IMR-90 (cell line): ENCODE measurements at regions not wholly inside any gene's neighbourhood (a gene's known extent, or its start where the extent isn't known, plus 50 kb on each side); places are given as distances from the start of the nearest gene placed in this dataset.

Source experiments
- ATAC-seq: fragments of 200-7000 bp; cut with Tn5 transposase; 2 replicates; pipeline ENCODE4 v1.9.1; 2020; ENCODE audit warnings: low read depth, mild to moderate bottlenecking, moderate library complexity
- BruUV-seq: library from RNA; stranded (reverse); fragments of 400-500 nt; replicated peaks from 2 replicates; lab custom pipeline; 2021; lab: Mats Ljungman, UMichigan
- CTCF ChIA-PET: fragments of 300-600 bp; formaldehyde crosslinking; extraction: SDS; loops from one replicate; lab custom pipeline; 2021; ENCODE audit warnings: antibody characterized with exemption; lab: Yijun Ruan, JAX
- POLR2A ChIA-PET: fragments of 300-600 bp; sonication (Branson Sonifier 250); formaldehyde crosslinking; loops from one replicate; lab custom pipeline; 2022; ENCODE audit warnings: antibody characterized with exemption; ENCODE audit not compliant: unreplicated experiment; lab: Charles Lee
- DNase-seq: peaks from one replicate; pipeline ENCODE4 v3.0.0; 2013
- H2AFZ ChIP-seq: replicated peaks from 2 replicates; pipeline ENCODE3; 2013; ENCODE audit warnings: low read length, mild to moderate bottlenecking; ENCODE audit not compliant: poor library complexity
- H2AK5ac ChIP-seq: 2 replicates; pipeline ENCODE4 v1.6.1; 2013; ENCODE audit warnings: low read depth, low read length, inconsistent platforms
- H2AK9ac ChIP-seq: replicated peaks from 2 replicates; pipeline ENCODE3; 2013; ENCODE audit warnings: mild to moderate bottlenecking, low read depth, low read length, moderate library complexity; ENCODE audit not compliant: poor library complexity
- H2BK120ac ChIP-seq: 2 replicates; pipeline ENCODE4 v1.6.1; 2013; ENCODE audit warnings: low read depth, low read length, inconsistent platforms
- H2BK15ac ChIP-seq: 3 replicates; pipeline ENCODE4 v1.6.1; 2013; ENCODE audit warnings: low read depth, low read length, inconsistent platforms
- H2BK20ac ChIP-seq: 2 replicates; pipeline ENCODE4 v1.6.1; 2013; ENCODE audit warnings: low read depth, mild to moderate bottlenecking, inconsistent platforms, low read length, moderate library complexity
- H2BK5ac ChIP-seq: 2 replicates; pipeline ENCODE4 v1.6.1; 2013; ENCODE audit warnings: mild to moderate bottlenecking, low read depth, low read length, inconsistent platforms; ENCODE audit not compliant: poor library complexity, severe bottlenecking
- H3K14ac ChIP-seq: replicated peaks from 2 replicates; pipeline ENCODE4 v1.6.1; 2013; ENCODE audit warnings: low read depth, low read length, inconsistent platforms
- H3K18ac ChIP-seq: 2 replicates; pipeline ENCODE4 v1.6.1; 2013; ENCODE audit warnings: low read depth, low read length, control low read depth
- H3K23ac ChIP-seq: 2 replicates; pipeline ENCODE4 v1.6.1; 2013; ENCODE audit warnings: low read depth, low read length, inconsistent platforms
- H3K27ac ChIP-seq: 2 replicates; pipeline ENCODE4 v1.5.1; 2013; ENCODE audit warnings: mild to moderate bottlenecking, control low read depth, low read length; ENCODE audit not compliant: insufficient read depth
- H3K27me3 ChIP-seq: 2 replicates; pipeline ENCODE4 v1.6.1; 2013; ENCODE audit warnings: low read length; ENCODE audit not compliant: control insufficient read depth, insufficient read depth
- H3K36me3 ChIP-seq: 2 replicates; pipeline ENCODE4 v1.6.1; 2013; ENCODE audit warnings: low read length, mixed read lengths; ENCODE audit not compliant: control insufficient read depth, insufficient read depth
- H3K4ac ChIP-seq: 2 replicates; pipeline ENCODE4 v1.6.1; 2013; ENCODE audit warnings: low read depth, low read length, inconsistent platforms
- H3K4me1 ChIP-seq: 2 replicates; pipeline ENCODE4 v1.6.1; 2013; ENCODE audit warnings: low read length, mixed read lengths; ENCODE audit not compliant: control insufficient read depth, insufficient read depth
- H3K4me2 ChIP-seq: 2 replicates; pipeline ENCODE4 v1.6.1; 2013; ENCODE audit warnings: low read depth, mild to moderate bottlenecking, control low read depth, low read length, moderate library complexity
- H3K4me3 ChIP-seq: 2 replicates; pipeline ENCODE4 v1.5.1; 2013; ENCODE audit warnings: low read depth, mild to moderate bottlenecking, control low read depth, low read length, moderate library complexity; ENCODE audit not compliant: insufficient read depth
- H3K56ac ChIP-seq: 2 replicates; pipeline ENCODE4 v1.6.1; 2013; ENCODE audit warnings: low read length, inconsistent platforms; ENCODE audit not compliant: insufficient read depth; ENCODE audit errors: extremely low read depth
- H3K79me1 ChIP-seq, 2 experiments: 2 replicates each; pipeline ENCODE4 v1.6.1; 2013; ENCODE audit warnings: low read length in 2 of 2, inconsistent platforms in 1 of 2, low read depth in 1 of 2
- H3K9ac ChIP-seq: 2 replicates; pipeline ENCODE4 v1.6.1; 2013; ENCODE audit warnings: low read depth, low read length, control low read depth
- H3K9me1 ChIP-seq: 2 replicates; pipeline ENCODE4 v1.6.1; 2013; ENCODE audit warnings: low read length, inconsistent platforms; ENCODE audit not compliant: insufficient read depth
- H3K9me3 ChIP-seq: 2 replicates; pipeline ENCODE4 v1.6.1; 2013; ENCODE audit warnings: low read length; ENCODE audit not compliant: control insufficient read depth, insufficient read depth
- H4K20me1 ChIP-seq: 2 replicates; pipeline ENCODE4 v1.6.1; 2013; ENCODE audit warnings: low read length, inconsistent platforms; ENCODE audit not compliant: insufficient read depth
- H4K5ac ChIP-seq: 2 replicates; pipeline ENCODE4 v1.6.1; 2013; ENCODE audit warnings: mild to moderate bottlenecking, low read depth, low read length, control low read depth
- H4K8ac ChIP-seq, 2 experiments: 2 replicates each; pipeline ENCODE4 v1.6.1; 2013; ENCODE audit warnings: low read depth in 2 of 2, low read length in 2 of 2, control low read depth in 1 of 2, inconsistent platforms in 1 of 2
- H4K91ac ChIP-seq: 2 replicates; pipeline ENCODE4 v1.6.1; 2013; ENCODE audit warnings: low read depth, low read length, inconsistent platforms; ENCODE audit not compliant: insufficient read depth
- CEBPB ChIP-seq: IDR thresholded peaks from 2 replicates; pipeline ENCODE4 v1.6.1; 2012; ENCODE audit warnings: low read depth, low read length, improper control_type of control experiment
- FOS ChIP-seq: fragments of 150-350 bp; IDR thresholded peaks from 2 replicates; pipeline ENCODE4 v1.6.1; 2016; ENCODE audit warnings: low read depth, low read length
- NFE2L2 ChIP-seq: fragments of 150-350 bp; IDR thresholded peaks from 2 replicates; pipeline ENCODE4 v1.6.1; 2016; ENCODE audit warnings: low read depth, mild to moderate bottlenecking, low read length
- RAD21 ChIP-seq: IDR thresholded peaks from 2 replicates; pipeline ENCODE4 v1.6.1; 2012; ENCODE audit warnings: low read length, improper control_type of control experiment
- RCOR1 ChIP-seq: IDR thresholded peaks from 2 replicates; pipeline ENCODE4 v1.6.1; 2012; ENCODE audit warnings: mild to moderate bottlenecking, low read length, improper control_type of control experiment; ENCODE audit not compliant: insufficient replicate concordance
- RFX5 ChIP-seq: IDR thresholded peaks from 2 replicates; pipeline ENCODE4 v1.8.0; 2012; ENCODE audit warnings: low read depth, mild to moderate bottlenecking, low read length, moderate library complexity
- WGBS, 2 experiments: methylation state at CpG; one replicate each; pipeline versions ENCODE4 v1.1.5 to v1.1.7; 2013; ENCODE audit warnings: missing lambda C conversion rate in 2 of 2; ENCODE audit not compliant: insufficient read length in 1 of 2; ENCODE audit errors: extremely low coverage in 2 of 2; 5-methylcytosine and 5-hydroxymethylcytosine counted together
- dilution Hi-C: fragments of 300-500 bp; cut with HindIII; formaldehyde crosslinking; loops from one replicate; pipeline ENCODE4 v1.14.3; 2018; ENCODE audit warnings: low sequenced_read_pairs; ENCODE audit not compliant: unreplicated experiment
- in situ Hi-C: fragments of 300-500 bp; cut with MboI; formaldehyde crosslinking; loops from 3 replicates; pipeline ENCODE4 v1.14.3; 2019; ENCODE audit warnings: low sequenced_read_pairs, inconsistent platforms, mixed read lengths
- intact Hi-C: fragments of 100-400 bp; cut with micrococcal nuclease; formaldehyde crosslinking; loops from 2 replicates; pipeline ENCODE4 v1.10.0; 2022
- TF ChIP-seq, protein P1 (sequence below): fragments of 150-350 bp; IDR thresholded peaks from 2 replicates; pipeline ENCODE4 v1.6.1; 2016; ENCODE audit warnings: low read depth, mild to moderate bottlenecking, low read length, moderate library complexity, borderline replicate concordance
- TF ChIP-seq, protein P2 (sequence below): conservative IDR thresholded peaks from 2 replicates; pipeline ENCODE4 v1.5.1; 2012; ENCODE audit warnings: mild to moderate bottlenecking, low read depth, low read length, improper control_type of control experiment

DNA sequence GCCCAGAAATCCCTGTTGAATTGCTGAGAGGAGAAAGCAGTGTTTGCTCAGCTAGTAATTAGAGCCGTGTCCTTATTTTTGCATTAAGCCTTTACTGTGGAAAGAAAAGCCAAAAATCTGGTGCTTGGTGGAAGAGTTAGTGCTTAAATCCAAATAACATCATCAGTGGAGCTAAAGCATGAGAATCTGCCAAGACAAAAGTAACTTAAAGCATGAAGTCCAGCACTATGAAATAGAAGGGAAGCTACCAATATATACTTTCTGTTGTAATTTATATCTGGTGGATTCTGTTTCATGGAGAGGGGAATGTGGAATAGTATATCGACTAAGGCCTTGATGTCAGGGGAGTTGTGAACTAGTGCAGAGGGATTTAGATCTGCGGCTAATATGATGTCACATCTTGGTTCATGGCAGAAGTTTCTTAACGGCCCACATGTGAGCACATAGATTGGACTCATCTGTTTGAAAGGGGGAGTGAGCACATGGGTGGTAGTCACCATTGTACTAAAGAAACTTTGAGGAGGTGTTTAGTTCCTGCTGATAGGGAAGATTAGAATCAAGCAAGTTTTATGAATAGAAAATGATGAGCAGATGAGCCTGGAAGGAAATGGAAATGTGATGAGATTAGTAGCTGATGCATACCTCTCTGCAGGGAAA lies 224.4 kb upstream of the MTNR1B start:
- intact Hi-C loops, result no loop called here

More for the DNA sequence above, 224.4 kb upstream of the MTNR1B start:
- Histone ChIP-seq H2AK5ac (no peak overlapping the region), H2BK5ac (no peak overlapping the region), H3K9me1 (no peaks in the 10 kb centered on the region), H3K4me3 (no peak overlapping the region), H2BK120ac (no peak overlapping the region), H2AK9ac (no peak overlapping the region), H4K91ac (no peak overlapping the region), H3K9me3 (no peaks in the 10 kb centered on the region), H3K4ac (no peak overlapping the region), H3K56ac (no peak overlapping the region), H3K79me1 (no peaks in the 10 kb centered on the region), H3K23ac (no peak overlapping the region), H4K8ac (no peak overlapping the region), H3K36me3 (no peaks in the 10 kb centered on the region), H2AFZ (no peak overlapping the region), H2BK15ac (no peak overlapping the region), H3K4me1 (no peaks in the 10 kb centered on the region), H4K20me1 (no peaks in the 10 kb centered on the region), H3K18ac (no peak overlapping the region), H2BK20ac (no peak overlapping the region), H3K27ac (no peak overlapping the region), H3K14ac (no peak overlapping the region), H3K4me2 (no peak overlapping the region), H3K27me3 (no peaks in the 10 kb centered on the region), H3K9ac (no peak overlapping the region), H4K5ac (no peak overlapping the region)
- in situ Hi-C loops (no loop called here), dilution Hi-C loops (no loop called here)
- no peak for ATAC-seq
- no TSS peak for BruUV-seq
- WGBS, 2 experiments, result 85% methylated on average over 2 of the region's 4 CpGs; no CpG with 5 or more reads in 1 of the 2 experiments
- ChIA-PET POLR2A (no interaction called here), CTCF (no interaction called here)
- no peak for TF ChIP-seq RFX5
- TF ChIP-seq, protein P1, sequence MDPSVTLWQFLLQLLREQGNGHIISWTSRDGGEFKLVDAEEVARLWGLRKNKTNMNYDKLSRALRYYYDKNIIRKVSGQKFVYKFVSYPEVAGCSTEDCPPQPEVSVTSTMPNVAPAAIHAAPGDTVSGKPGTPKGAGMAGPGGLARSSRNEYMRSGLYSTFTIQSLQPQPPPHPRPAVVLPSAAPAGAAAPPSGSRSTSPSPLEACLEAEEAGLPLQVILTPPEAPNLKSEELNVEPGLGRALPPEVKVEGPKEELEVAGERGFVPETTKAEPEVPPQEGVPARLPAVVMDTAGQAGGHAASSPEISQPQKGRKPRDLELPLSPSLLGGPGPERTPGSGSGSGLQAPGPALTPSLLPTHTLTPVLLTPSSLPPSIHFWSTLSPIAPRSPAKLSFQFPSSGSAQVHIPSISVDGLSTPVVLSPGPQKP, result no peak
- no peak for TF ChIP-seq RCOR1
- no peak for TF ChIP-seq FOS
- TF ChIP-seq, protein P2, sequence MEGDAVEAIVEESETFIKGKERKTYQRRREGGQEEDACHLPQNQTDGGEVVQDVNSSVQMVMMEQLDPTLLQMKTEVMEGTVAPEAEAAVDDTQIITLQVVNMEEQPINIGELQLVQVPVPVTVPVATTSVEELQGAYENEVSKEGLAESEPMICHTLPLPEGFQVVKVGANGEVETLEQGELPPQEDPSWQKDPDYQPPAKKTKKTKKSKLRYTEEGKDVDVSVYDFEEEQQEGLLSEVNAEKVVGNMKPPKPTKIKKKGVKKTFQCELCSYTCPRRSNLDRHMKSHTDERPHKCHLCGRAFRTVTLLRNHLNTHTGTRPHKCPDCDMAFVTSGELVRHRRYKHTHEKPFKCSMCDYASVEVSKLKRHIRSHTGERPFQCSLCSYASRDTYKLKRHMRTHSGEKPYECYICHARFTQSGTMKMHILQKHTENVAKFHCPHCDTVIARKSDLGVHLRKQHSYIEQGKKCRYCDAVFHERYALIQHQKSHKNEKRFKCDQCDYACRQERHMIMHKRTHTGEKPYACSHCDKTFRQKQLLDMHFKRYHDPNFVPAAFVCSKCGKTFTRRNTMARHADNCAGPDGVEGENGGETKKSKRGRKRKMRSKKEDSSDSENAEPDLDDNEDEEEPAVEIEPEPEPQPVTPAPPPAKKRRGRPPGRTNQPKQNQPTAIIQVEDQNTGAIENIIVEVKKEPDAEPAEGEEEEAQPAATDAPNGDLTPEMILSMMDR, result no peak
- no peak for TF ChIP-seq CEBPB
- TF ChIP-seq NFE2L2, result no peak
- TF ChIP-seq RAD21, result no peak
- no peak for DNase-seq
